ENCODE measurements at regions not wholly inside any gene's neighbourhood (a gene's known extent, or its start where the extent isn't known, plus 50 kb on each side); places are given as distances from the start of the nearest gene placed in this dataset.

GRCh38 chr10:128286141-128286761 lies 160.0 kb upstream of the MKI67 start:
- Histone ChIP-seq H3K4me2 (ENCODE audit: low read length) (no peak overlapping the region), H3F3A (ENCODE audit: insufficient read depth, low read length, poor library complexity, severe bottlenecking) (no peaks in the 10 kb centered on the region), H3K9me3 (ENCODE audit: low read length) (peaks cover 13% of the 10 kb centered on the region), H3K9ac (ENCODE audit: low read length) (no peak overlapping the region), H3K9me2 (ENCODE audit: insufficient read depth, low read length) (no peaks in the 10 kb centered on the region), H2AFZ (ENCODE audit: low read depth, low read length) (no peak overlapping the region), H3K27me3 (ENCODE audit: insufficient read depth, low read depth, low read length) (peaks cover 54% of the 10 kb centered on the region), H3K27ac (ENCODE audit: low read length) (no peak overlapping the region), H3K4me3 (ENCODE audit: low read length) (peak overlapping the region; percentile 59), H3K79me2 (replicated peaks; ENCODE audit: insufficient read depth, low read length) (no peaks in the 10 kb centered on the region), H3K36me3 (ENCODE audit: insufficient read depth, low read length) (no peaks in the 10 kb centered on the region), H4K20me1 (ENCODE audit: insufficient read depth) (no peaks in the 10 kb centered on the region)
- TF ChIP-seq, protein P1, sequence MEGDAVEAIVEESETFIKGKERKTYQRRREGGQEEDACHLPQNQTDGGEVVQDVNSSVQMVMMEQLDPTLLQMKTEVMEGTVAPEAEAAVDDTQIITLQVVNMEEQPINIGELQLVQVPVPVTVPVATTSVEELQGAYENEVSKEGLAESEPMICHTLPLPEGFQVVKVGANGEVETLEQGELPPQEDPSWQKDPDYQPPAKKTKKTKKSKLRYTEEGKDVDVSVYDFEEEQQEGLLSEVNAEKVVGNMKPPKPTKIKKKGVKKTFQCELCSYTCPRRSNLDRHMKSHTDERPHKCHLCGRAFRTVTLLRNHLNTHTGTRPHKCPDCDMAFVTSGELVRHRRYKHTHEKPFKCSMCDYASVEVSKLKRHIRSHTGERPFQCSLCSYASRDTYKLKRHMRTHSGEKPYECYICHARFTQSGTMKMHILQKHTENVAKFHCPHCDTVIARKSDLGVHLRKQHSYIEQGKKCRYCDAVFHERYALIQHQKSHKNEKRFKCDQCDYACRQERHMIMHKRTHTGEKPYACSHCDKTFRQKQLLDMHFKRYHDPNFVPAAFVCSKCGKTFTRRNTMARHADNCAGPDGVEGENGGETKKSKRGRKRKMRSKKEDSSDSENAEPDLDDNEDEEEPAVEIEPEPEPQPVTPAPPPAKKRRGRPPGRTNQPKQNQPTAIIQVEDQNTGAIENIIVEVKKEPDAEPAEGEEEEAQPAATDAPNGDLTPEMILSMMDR (IDR thresholded peaks at IDR 0.05; ENCODE audit: poor library complexity, severe bottlenecking): no peak
- TF ChIP-seq MXI1 (conservative IDR thresholded peaks at IDR 0.05; ENCODE audit: poor library complexity, severe bottlenecking): no peak
- TF ChIP-seq POLR2AphosphoS5 (IDR thresholded peaks at IDR 0.05): no peak
- no peak for TF ChIP-seq EZH2 (IDR thresholded peaks at IDR 0.05; ENCODE audit: borderline replicate concordance, insufficient read depth, low read length, poor library complexity, severe bottlenecking)
- TF ChIP-seq RAD21 (conservative IDR thresholded peaks at IDR 0.05): no peak
- no peak for TF ChIP-seq SMC3 (conservative IDR thresholded peaks at IDR 0.05; ENCODE audit: poor library complexity)
- no peak for TF ChIP-seq EP300 (conservative IDR thresholded peaks at IDR 0.05; ENCODE audit: poor library complexity, severe bottlenecking)
- no peak for TF ChIP-seq TAF1 (IDR thresholded peaks at IDR 0.05; ENCODE audit: low read depth)
- TF ChIP-seq REST (IDR thresholded peaks at IDR 0.05; ENCODE audit: borderline replicate concordance): no peak

- H3K9me3 ChIP-seq (ENCODE audit: low read length): peaks cover 13% of the 10 kb centered on the region
- peak overlapping the region; percentile 59 for H3K4me3 ChIP-seq (ENCODE audit: low read length)
- no peaks in the 10 kb centered on the region for H4K20me1 ChIP-seq (ENCODE audit: insufficient read depth)
- H3K9me2 ChIP-seq (ENCODE audit: insufficient read depth, low read length): no peaks in the 10 kb centered on the region
- no peak overlapping the region for H3K9ac ChIP-seq (ENCODE audit: low read length)
- TF ChIP-seq POLR2AphosphoS5 (IDR thresholded peaks at IDR 0.05): no peak
- no peak for TF ChIP-seq EZH2 (IDR thresholded peaks at IDR 0.05; ENCODE audit: borderline replicate concordance, insufficient read depth, low read length, poor library complexity, severe bottlenecking)
- TF ChIP-seq, protein P1 (IDR thresholded peaks at IDR 0.05; ENCODE audit: poor library complexity, severe bottlenecking): no peak
- TF ChIP-seq EP300 (conservative IDR thresholded peaks at IDR 0.05; ENCODE audit: poor library complexity, severe bottlenecking): no peak
- TF ChIP-seq MXI1 (conservative IDR thresholded peaks at IDR 0.05; ENCODE audit: poor library complexity, severe bottlenecking): no peak
- TF ChIP-seq SMC3 (conservative IDR thresholded peaks at IDR 0.05; ENCODE audit: poor library complexity): no peak
- no peak for TF ChIP-seq TAF1 (IDR thresholded peaks at IDR 0.05; ENCODE audit: low read depth)
- no peak for TF ChIP-seq REST (IDR thresholded peaks at IDR 0.05; ENCODE audit: borderline replicate concordance)
- TF ChIP-seq RAD21 (conservative IDR thresholded peaks at IDR 0.05): no peak
- H3K27me3 ChIP-seq (ENCODE audit: insufficient read depth, low read depth, low read length): peaks cover 54% of the 10 kb centered on the region
- H3K36me3 ChIP-seq (ENCODE audit: insufficient read depth, low read length): no peaks in the 10 kb centered on the region
- no peaks in the 10 kb centered on the region for H3K79me2 ChIP-seq (replicated peaks; ENCODE audit: insufficient read depth, low read length)
- H2AFZ ChIP-seq (ENCODE audit: low read depth, low read length): no peak overlapping the region
- no peak overlapping the region for H3K27ac ChIP-seq (ENCODE audit: low read length)
- no peak overlapping the region for H3K4me2 ChIP-seq (ENCODE audit: low read length)
- no peaks in the 10 kb centered on the region for H3F3A ChIP-seq (ENCODE audit: insufficient read depth, low read length, poor library complexity, severe bottlenecking)
These were observed 160.7 kb upstream of the MKI67 start for GRCh38 chr10:128286762-128287500.
